OCI-LY3 (cell line): ENCODE measurements at regions not wholly inside any gene's neighbourhood (a gene's known extent, or its start where the extent isn't known, plus 50 kb on each side); places are given as distances from the start of the nearest gene placed in this dataset.

Source experiments
- H2AFZ ChIP-seq: fragments of 200-600, 300-600 bp; shearing (Covaris generic); 2 replicates; pipeline ENCODE4 v1.6.0; 2014; ENCODE audit warnings: antibody characterized with exemption, low read depth, low read length
- H3K27ac ChIP-seq: fragments of 200-600, 300-600 bp; sonication (generic); 2 replicates; pipeline ENCODE4 v1.5.1; 2014; ENCODE audit warnings: mild to moderate bottlenecking, low read length, moderate library complexity, mixed read lengths
- H3K27me3 ChIP-seq: fragments of 200-600, 300-600 bp; sonication (generic); 2 replicates; pipeline ENCODE4 v1.6.1; 2014; ENCODE audit warnings: low read depth, low read length, mixed read lengths
- H3K36me3 ChIP-seq: fragments of 200-600, 300-600 bp; sonication (generic); replicated peaks from 2 replicates; pipeline ENCODE3; 2014; ENCODE audit warnings: low read depth, low read length, mixed read lengths
- H3K4me1 ChIP-seq: fragments of 300-600, 200-600 bp; sonication (generic); 2 replicates; pipeline ENCODE4 v1.6.1; 2014; ENCODE audit warnings: low read length, mixed read lengths
- H3K4me2 ChIP-seq: fragments of 200-600, 300-600 bp; sonication (generic); 2 replicates; pipeline ENCODE4 v1.6.1; 2014; ENCODE audit warnings: low read length, mixed read lengths
- H3K4me3 ChIP-seq: fragments of 300-600, 200-600 bp; sonication (generic); 2 replicates; pipeline ENCODE4 v1.5.1; 2014; ENCODE audit warnings: antibody characterized with exemption, mild to moderate bottlenecking, low read length, moderate library complexity
- H3K79me2 ChIP-seq: fragments of 300-600, 200-600 bp; shearing (Covaris generic); 2 replicates; pipeline ENCODE4 v1.6.1; 2014; ENCODE audit warnings: mild to moderate bottlenecking, low read length, mixed read lengths
- H3K9ac ChIP-seq: fragments of 300-600, 200-600 bp; shearing (Covaris generic); 2 replicates; pipeline ENCODE4 v1.6.0; 2014; ENCODE audit warnings: mild to moderate bottlenecking, low read length, moderate library complexity
- H3K9me3 ChIP-seq: fragments of 200-600, 300-600 bp; shearing (Covaris generic); 2 replicates; pipeline ENCODE4 v1.6.1; 2014; ENCODE audit warnings: low read length, mixed read lengths; ENCODE audit not compliant: insufficient read depth
- H4K20me1 ChIP-seq: fragments of 200-600, 300-600 bp; sonication (generic); 2 replicates; pipeline ENCODE4 v1.6.1; 2016; ENCODE audit warnings: low read length, mixed read lengths; ENCODE audit not compliant: insufficient read depth
- EZH2phosphoT487 ChIP-seq: fragments of 200-600 bp; shearing (Covaris generic); IDR thresholded peaks from 2 replicates; pipeline ENCODE4 v1.6.1; 2018; ENCODE audit warnings: antibody characterized with exemption, mixed run types, low read depth
- TF ChIP-seq, protein P1 (sequence below): fragments of 200-600, 300-600 bp; sonication (generic); IDR thresholded peaks from 2 replicates; pipeline ENCODE4 v1.5.1; 2014; ENCODE audit warnings: antibody characterized with exemption, low read length, low read depth

DNA sequence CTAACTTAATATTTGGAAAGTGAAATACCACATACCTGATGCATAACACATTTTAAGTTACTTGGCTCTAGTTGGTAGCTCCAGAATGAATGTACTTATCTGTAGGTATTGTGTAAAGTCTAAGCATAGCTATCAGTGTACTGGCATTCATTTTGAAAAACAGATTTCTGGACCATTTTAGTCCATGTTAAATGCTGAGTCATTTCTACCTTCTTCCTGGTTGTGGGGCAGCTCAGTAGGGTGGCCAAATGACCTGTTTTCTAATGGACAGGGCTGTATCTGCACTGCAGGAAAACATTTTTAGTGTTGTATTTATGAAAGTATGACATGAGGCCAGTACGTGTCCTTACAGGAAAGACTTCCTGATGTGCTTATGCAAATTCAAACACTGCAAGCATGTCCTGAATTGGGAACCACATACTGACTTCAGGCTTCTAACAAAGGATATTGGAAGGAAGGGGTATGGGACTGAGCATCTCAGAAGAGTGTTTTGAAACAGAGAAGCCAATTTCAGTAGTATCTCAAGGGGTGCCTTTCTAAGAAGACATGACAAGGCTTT is 300.3 kb upstream of the B3GALT2 start:
- Histone ChIP-seq H2AFZ (peak overlapping the region; percentile 69; the same call in 1 of the 2 replicates), H3K27ac (no peak overlapping the region), H3K4me2 (no peak overlapping the region)

DNA sequence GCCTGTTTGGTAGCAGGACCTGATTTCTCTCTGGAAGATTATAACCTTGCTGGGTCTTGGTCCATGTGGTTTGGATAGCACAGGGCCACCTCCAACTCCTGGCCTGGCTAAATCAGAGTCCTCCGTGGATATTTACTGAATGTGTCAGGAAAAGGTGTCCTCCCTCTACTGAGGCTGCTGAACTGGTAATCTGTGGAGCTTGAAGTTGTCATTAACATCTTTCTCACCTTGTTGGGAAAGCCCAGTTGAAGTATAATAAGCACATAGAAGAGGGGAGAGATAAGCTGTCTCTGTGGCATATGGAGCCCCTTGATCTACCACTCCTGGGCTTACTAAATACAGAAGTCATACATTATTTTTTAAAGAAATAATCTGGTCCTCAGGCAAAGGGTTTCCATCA is 294.3 kb upstream of the B3GALT2 start:
- Histone ChIP-seq H3K4me3 (no peak overlapping the region), H3K79me2 (no peaks in the 10 kb centered on the region), H3K27ac (no peak overlapping the region), H3K27me3 (no peaks in the 10 kb centered on the region), H3K36me3 (peaks cover 11% of the 10 kb centered on the region), H3K9me3 (peaks cover 13% of the 10 kb centered on the region; the same call in 1 of the 2 replicates), H2AFZ (no peak overlapping the region), H4K20me1 (no peaks in the 10 kb centered on the region), H3K9ac (no peak overlapping the region), H3K4me2 (no peak overlapping the region), H3K4me1 (peaks cover 30% of the 10 kb centered on the region)
- no peak for TF ChIP-seq EZH2phosphoT487
- TF ChIP-seq, protein P1, sequence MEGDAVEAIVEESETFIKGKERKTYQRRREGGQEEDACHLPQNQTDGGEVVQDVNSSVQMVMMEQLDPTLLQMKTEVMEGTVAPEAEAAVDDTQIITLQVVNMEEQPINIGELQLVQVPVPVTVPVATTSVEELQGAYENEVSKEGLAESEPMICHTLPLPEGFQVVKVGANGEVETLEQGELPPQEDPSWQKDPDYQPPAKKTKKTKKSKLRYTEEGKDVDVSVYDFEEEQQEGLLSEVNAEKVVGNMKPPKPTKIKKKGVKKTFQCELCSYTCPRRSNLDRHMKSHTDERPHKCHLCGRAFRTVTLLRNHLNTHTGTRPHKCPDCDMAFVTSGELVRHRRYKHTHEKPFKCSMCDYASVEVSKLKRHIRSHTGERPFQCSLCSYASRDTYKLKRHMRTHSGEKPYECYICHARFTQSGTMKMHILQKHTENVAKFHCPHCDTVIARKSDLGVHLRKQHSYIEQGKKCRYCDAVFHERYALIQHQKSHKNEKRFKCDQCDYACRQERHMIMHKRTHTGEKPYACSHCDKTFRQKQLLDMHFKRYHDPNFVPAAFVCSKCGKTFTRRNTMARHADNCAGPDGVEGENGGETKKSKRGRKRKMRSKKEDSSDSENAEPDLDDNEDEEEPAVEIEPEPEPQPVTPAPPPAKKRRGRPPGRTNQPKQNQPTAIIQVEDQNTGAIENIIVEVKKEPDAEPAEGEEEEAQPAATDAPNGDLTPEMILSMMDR, result no peak

More for the DNA sequence above, 300.3 kb upstream of the B3GALT2 start:
- TF ChIP-seq, protein P1, result no peak
- TF ChIP-seq EZH2phosphoT487, result no peak
- no peak overlapping the region for H3K9ac ChIP-seq
- H3K9me3 ChIP-seq, result 0 out of 2 replicates have a peak, but pooled peaks cover 2% of the 10 kb centered on the region
- no peaks in the 10 kb centered on the region for H4K20me1 ChIP-seq
- no peak overlapping the region for H3K4me3 ChIP-seq
- H3K27me3 ChIP-seq, result no peaks in the 10 kb centered on the region
- H3K36me3 ChIP-seq, result no peaks in the 10 kb centered on the region
- H3K79me2 ChIP-seq, result no peaks in the 10 kb centered on the region
- peaks cover 5% of the 10 kb centered on the region; the same call in 1 of the 2 replicates for H3K4me1 ChIP-seq

DNA sequence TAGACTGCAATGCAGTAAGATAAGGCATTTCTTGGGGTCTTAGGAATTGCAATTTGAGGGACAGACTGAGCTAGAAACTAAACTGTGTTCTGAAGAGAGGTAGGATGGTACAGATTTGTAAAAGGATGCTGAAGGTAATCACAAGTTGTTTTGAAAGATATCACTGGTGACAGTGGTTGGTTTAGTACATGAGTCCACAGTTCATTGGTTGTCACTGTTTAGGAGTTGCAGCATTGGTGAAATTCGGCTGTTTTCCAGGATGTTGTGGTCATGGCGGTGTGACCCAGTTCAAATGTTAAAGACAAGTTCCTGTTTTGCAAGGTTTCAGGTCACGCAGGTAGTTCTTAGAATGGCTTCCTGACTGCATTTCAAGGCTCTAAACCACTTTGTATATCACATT is 292.8 kb upstream of the B3GALT2 start:
- peak overlapping the region; percentile 9; the same call in 1 of the 2 replicates for H3K27ac ChIP-seq

GRCh38 chr1:193476748-193477147 is 290.3 kb upstream of the B3GALT2 start:
- H3K4me1 ChIP-seq, result peaks cover 30% of the 10 kb centered on the region
- H3K27me3 ChIP-seq, result no peaks in the 10 kb centered on the region
- H3K36me3 ChIP-seq, result peaks cover 11% of the 10 kb centered on the region
- H3K4me3 ChIP-seq, result peak overlapping the region; percentile 30; the same call in 1 of the 2 replicates
- peak overlapping the region; percentile 65; the same call in 1 of the 2 replicates for H2AFZ ChIP-seq
- peaks cover 11% of the 10 kb centered on the region; the same call in 1 of the 2 replicates for H3K9me3 ChIP-seq
- H3K4me2 ChIP-seq, result peak overlapping the region; percentile 25
- peak overlapping the region; percentile 34 for H3K27ac ChIP-seq
- H3K9ac ChIP-seq, result no peak overlapping the region
- H4K20me1 ChIP-seq, result no peaks in the 10 kb centered on the region
- TF ChIP-seq, protein P1, result no peak
- TF ChIP-seq EZH2phosphoT487, result no peak
- H3K79me2 ChIP-seq, result no peaks in the 10 kb centered on the region

More for the DNA sequence above, 292.8 kb upstream of the B3GALT2 start:
- Histone ChIP-seq H2AFZ (no peak overlapping the region), H3K4me3 (peak overlapping the region; percentile 11), H3K4me2 (peak overlapping the region; percentile 31), H4K20me1 (no peaks in the 10 kb centered on the region), H3K27me3 (no peaks in the 10 kb centered on the region), H3K36me3 (peaks cover 11% of the 10 kb centered on the region), H3K4me1 (peaks cover 30% of the 10 kb centered on the region), H3K79me2 (no peaks in the 10 kb centered on the region), H3K9ac (no peak overlapping the region), H3K9me3 (peaks cover 11% of the 10 kb centered on the region; the same call in 1 of the 2 replicates)
- TF ChIP-seq, protein P1, result no peak
- TF ChIP-seq EZH2phosphoT487, result no peak
